OCI-M1 (cell line): ENCODE measurements at regions not wholly inside any gene's neighbourhood (a gene's known extent, or its start where the extent isn't known, plus 50 kb on each side); places are given as distances from the start of the nearest gene placed in this dataset.
"Not testable (repeated sequence)": the region's sequence is repeated elsewhere in the genome, so short reads cannot be mapped to it uniquely, and the experiment has no call there.

Experiments
- DNase-seq: peaks from one replicate; lab custom pipeline; 2025; lab: John Stamatoyannopoulos, UW

DNA sequence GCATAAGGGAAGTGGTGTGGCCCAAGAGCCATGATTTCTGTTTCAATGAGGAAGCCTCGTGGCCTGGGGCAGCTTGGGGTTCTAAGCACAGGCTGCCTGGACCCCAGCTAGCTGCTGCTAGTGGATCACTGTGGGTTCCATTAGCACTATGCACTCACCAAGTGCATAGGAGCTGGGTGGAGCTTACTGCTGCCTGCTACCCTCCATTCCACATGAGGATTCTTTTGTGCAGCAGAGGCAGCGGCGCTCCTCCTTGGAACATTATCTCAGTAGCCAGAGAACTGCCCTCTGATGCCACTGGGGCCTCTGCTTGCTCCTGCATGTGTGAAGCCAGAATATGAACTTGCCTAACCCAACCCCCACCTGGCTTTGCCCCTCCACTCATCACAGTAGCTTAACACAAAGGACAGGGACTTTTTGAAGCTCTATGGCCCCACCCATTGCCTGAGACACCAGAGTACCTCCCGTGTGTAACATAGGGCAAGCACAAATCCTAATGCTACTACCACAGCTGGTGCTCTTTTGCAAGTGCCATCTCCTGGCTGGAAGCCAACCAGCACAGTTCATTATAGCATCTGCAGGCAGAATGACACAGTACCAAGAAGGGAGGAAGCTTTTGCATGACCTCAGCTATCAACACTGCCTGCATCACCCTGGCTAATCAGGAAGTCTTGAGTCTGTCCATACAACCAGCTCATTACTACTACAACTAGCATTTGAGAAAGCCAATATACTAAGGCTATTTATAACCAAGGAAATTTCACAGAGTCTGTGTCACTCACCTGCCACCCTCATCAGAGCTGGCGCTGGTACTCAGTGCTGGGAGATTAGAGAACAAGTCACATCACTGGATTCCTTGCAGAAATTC is 297.0 kb upstream of the GULP1 start:
- DNase-seq = peak; percentile 5

DNA sequence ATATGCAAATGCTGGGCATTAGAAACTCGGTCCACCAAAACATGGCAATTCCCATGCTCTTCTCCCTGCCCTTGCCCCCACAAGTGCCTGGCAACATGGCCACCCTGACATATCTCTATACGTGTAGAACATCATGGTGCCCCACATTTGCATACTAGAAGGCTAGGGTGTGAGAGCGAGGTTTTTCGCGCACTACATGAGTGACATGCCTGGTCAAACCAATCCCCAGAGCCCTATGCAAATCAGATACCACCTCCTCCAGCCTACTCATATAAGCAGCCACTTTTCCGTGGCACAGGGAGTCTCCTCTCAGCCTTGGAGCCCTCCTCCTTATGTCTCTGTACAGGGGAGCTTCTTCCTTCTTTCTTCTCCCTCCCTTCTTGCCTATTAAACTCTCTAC is 296.1 kb upstream of the GULP1 start:
- DNase-seq = no peak

DNA sequence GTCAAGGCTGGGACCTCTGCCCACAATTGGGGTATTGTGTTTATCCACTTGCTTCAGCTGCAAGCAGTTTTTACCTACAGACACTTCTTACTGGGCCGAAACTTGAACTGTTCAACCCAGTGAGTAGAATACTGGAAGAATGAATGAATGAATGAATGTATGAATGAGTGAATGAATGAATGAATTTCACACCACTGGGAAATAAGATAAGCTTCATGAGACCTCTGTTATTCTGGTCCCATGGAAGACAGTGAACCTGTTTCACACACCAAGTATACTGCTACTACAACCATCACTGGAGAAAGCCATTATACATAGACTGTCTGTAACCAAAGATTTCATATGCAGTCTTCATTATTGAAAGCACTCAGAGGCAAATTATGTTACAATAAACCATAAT is 295.0 kb upstream of the GULP1 start:
- DNase-seq = no peak

DNA sequence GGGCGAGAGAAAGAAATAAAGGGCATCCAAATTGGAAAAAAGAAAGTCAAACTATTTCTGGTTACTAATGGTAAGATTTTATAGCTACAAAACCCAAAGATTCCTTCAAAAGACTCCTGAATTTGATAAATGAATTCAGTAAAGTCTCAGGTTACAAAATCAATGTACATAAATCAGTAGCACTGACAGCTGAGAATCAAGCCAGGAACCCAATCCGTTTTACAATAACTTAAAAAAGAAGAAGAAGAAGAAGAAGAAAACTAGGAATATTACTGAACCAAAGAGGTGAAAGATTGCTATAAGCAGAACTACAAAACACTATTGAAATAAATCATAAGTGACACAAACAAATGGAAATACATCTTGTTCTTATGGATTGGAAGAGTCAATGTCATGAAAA is 291.5 kb upstream of the GULP1 start:
- DNase-seq = no peak

DNA sequence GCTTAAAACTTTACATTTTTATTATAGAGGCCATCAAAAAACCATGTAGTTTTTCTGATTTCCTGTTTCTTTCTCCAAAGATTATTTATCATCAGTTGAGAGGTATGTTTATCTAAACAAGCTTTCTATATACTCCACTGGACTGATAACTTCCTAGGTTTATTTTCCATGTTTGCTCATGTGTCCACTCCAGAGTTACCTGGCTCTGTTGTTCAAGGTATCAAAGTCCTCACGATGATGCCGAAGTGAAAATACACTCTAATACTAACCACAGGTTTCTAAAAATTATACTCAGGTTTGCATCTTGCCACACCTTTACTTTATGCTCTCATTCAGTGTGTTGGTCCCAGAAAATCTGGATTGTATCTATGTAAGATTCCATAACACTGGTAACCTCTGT is 287.9 kb upstream of the GULP1 start:
- no peak for DNase-seq

DNA sequence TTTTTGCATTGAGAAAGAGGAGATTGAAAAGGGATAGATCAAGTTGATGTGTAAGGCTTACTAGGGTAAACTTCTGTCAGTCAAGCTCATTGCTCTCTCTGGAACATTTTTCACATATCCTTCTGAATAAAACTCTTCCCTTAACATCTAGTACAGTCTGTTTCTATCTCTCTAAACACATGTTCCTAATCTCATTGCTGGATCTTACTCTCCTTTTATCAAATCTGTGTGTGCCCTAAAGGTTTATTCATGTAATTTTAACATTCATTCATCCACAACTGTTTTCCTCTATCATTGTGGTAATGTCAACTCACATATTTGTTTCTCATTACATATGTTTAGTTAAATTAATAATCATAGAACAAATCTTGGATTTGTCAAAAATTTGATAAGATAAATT is 277.9 kb upstream of the GULP1 start:
- DNase-seq = no peak

DNA sequence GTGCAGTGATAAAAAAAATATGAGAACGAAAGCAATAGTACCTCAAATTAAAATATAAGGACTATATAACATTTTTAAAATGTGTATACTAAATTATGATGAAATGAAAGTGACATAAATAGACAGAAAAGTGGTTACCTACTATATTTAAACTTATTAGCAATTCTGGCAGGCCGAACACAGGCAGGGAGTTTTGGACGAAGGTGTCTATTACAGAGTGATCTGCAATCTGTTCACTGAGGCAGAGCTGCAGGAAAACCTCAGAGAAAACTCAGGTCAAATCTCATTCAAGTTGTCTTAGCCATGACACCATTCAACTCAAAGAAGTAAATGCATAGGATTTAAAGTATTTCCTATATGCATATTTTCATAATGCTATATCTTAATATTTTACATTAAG is 274.8 kb upstream of the GULP1 start:
- no peak for DNase-seq

DNA sequence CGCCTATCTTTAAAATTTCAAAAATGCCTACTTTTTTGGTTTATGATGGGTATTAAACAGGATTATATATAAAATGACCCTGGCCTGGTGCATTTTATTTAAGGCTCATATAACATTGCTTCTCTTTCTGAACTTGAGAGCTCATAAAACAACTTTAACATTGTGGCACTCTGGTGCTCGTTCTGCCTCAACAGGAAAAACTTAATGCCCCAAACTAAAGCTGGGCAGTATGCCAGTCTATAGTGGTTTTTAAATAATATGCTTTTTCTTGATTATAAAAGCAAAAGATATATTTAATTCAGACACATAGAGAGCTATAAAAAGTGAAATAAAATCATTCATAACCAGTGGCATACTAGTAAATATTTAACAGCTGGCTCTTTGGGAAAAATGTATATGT is 269.3 kb upstream of the GULP1 start:
- no peak for DNase-seq

DNA sequence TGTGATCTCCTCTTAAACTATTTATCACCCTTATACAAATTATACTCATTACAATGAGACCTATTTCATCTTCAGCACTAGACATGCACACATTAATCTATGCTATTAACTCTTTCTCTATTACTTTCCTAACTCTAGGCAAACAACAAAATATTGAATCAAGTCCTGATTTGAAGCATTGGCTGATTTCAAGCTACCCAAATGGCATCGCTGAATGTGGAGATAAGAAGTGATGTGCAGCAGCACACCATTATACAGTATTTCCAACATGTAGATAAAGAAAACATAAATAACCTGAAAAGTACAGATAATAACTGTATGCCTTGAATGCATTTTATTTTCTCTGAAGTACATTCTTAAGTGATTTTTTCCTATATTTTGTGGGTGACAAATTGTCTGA is 268.6 kb upstream of the GULP1 start:
- DNase-seq = no peak

DNA sequence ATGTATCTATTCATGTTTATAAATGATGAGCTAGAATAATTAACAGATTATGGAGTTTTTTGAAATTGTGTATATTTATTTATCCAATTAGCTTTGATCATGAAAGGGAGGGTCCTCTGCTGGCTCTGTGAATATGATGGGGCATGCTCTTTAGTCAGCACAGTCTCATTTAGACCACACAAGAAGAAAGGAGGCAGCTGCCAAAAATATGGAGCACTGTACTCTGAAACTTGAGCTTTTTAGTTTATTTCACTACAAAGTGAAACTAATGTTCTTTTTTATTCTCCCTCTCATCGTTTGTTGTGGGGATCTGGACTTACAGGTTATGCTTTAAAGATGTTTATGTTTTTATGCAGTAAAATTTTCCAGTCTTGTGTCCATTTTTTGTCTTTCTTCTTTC is 266.9 kb upstream of the GULP1 start:
- no peak for DNase-seq

DNA sequence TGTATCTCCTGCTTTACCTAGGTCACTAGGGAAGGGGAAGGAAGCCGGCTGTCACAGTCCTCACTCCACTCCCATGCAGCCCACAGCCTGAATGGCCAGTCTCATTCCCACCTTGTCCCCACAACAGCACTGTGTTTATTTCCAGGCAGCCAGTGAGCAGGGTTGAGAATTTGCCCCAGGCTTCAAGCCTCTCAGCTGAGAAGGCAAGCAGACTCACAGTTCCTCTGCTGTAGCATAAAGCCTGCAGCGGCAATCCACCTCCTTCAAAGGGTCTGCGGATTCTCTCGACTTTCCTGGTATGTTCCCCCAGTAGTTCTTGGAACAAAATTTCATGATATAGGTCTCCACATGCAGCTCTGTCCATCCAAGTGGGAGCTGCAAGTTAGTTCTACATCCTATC is 262.9 kb upstream of the GULP1 start:
- DNase-seq = no peak

DNA sequence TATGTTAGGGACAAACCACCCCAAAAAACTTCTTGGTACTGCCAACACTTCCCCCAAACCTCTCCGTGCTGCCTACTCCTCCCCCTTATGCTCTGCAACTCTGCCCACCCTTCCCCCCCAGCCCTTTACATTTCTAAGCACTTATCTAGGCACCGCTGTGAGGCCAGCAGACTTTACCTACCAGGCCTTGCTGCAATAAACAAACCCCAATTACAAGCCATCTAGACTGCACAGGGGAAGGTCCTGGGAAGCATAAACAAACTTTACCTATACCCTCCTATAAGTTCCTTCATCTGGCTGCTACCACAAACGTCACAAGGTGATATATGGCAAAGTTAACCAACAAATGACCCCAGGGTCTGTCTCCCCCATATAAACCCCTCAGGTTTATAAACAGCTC is 259.4 kb upstream of the GULP1 start:
- DNase-seq = no peak

DNA sequence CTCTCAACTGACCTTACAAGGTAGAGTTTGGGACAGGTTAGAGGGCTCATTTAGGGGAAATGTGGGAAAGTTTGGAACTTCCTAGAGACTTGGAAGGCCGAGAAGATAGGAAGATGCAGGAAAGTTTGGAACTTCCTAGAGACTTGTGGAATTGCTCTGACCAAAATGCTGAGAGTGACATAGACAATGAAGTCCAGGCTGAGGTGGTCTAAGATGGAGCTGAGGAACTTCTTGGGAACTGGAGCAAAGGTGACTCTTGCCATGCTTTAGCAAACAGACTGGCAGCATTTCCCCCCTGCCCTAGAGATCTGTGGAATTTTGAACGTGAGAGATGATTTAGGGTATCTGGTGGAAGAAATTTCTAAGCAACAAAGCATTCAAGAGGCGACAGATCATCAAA is 258.9 kb upstream of the GULP1 start:
- DNase-seq = no peak

DNA sequence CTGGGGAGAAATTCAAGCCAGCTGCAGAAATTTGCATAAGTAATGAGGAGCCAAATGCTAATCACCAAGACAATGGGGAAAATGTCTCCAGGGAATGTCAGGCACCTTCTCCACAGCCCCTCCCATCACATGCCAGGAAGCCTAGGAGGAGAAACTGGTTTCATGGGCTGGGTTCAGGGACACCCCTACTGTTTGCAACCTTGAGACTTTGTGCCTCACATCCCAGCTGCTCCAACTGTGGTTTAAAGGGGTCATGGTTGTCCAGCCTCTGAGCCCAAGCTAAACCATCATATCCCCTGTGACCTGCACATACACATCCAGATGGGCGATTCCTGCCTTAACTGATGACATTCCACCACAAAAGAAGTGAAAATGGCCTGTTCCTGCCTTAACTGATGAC is 258.4 kb upstream of the GULP1 start:
- DNase-seq = not testable (repeated sequence)

DNA sequence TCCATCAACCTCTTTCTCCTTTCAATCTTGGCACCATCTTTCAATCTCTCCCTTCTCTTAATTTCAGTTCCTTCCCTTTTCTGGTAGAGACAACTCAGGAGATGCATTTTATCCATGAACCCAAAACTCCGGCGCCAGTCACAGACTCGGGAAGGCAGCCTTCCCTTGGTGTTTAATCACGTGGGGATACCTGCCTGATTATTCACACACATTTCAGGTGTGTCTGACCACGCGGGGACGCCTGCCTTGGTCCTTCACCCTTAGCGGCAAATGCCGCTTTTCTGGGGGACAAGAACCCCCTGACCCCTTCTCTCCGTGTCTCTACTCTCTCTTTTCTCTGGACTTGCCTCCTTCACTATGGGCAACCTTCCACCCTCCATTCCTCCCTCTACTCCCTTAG is 257.6 kb upstream of the GULP1 start:
- DNase-seq = not testable (repeated sequence)

DNA sequence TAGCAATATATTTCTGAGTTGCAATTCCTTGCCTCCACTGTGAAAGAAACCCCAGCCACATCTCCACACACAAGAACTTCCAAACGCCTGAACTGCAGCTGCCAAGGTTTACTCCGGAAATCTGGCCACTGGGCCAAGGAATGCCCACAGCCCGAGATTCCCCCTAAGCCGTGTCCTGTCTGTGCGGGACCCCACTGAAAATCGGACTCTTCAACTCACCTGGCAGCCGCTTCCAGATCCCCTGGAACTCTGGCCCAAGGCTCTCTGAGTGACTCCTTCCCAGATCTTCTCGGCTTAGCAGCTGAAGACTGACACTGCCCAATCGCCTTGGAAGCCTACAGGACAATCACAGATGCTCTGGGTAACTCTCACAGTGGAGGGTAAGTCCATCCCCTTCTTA is 256.3 kb upstream of the GULP1 start:
- not testable (repeated sequence) for DNase-seq

DNA sequence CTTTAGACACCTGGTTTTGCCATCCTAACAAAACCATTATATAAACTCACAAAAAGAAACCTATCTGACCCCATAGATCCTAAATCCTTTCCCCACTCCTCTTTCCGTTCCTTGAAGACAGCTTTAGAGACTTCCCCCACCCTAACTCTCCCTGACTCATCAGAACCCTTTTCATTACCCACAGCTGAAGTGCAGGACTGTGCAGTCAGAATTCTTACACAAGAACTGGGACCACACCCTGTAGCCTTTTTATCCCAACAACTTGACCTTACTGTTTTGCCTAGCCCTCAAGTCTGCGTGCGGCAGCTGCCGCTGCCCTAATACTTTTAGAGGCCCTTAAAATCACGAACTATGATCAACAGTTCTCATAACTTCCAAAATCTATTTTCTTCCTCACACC is 254.9 kb upstream of the GULP1 start:
- not testable (repeated sequence) for DNase-seq

DNA sequence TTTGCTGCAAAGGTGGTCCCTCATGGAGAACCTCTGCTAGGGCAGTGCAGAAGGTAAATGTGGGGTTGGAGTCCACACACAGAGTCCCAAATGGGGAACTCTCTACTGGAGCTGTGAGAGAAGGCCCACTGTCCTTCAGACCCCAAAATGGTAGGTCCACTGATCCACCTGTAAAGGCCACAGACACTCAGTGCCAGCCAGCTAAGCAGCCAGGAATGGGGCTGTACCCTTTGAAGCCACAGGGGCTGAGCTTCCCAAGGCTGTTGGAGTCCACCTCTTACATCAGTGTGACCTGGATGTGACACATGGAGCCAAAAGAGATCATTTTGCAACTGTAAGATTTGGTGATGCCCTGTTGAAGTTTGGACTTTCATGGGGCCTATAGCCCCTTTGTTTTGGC is 252.4 kb upstream of the GULP1 start:
- no peak for DNase-seq

DNA sequence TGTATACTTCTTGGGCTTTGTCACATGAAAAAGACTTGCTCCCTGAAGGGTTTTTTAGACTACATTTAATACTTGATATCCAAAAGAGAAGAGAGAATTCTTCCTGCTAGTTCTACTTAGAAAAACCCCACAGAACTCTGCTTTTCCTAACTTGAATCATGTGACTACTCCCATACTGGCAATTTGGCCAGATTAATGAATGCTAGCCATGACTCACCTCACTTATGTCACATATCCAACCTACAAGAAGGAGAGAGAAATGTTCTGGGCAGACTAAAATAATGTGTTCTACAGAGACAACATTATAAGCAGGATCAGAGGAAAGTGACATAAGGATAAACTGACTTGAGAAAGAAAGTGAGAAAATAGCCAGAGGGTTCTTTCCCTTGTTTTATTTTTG is 249.3 kb upstream of the GULP1 start:
- DNase-seq = peak; percentile 10

DNA sequence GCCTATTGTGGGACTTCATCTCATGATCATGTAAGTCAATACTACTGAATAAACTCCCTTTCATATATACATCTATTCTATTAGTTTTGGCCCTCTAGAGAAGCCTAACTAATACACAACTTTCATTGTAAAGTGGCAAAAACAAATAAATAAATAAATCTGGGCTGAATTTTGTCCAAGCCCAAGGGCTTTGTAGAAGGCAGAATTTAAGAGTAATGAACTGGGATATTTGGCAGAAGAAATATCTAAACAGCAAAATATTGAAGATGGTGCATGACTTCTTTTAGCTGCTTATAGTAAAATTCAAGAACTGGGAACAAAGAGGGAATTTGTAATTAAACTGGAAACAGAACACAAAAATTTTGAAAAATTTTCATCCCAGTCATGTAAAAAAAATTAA is 246.7 kb upstream of the GULP1 start:
- no peak for DNase-seq

DNA sequence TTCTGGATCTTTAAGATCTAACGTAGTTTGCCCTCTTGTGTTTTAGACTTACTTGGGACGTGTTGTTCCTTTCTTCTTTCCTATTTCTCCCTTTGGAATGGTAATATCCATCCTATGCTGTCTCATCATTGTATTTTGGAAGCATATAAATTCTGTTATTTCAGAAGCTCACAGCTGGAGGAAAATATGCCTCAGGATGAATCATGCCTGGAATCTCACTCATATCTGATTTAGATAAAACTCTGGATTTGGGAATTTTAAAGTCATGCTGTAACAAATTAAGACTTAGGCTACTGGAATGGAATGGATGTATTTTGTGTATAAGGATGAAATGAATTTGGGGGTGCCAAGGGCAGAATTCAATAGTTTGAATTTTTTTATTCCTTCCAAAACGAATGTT is 245.2 kb upstream of the GULP1 start:
- no peak for DNase-seq

DNA sequence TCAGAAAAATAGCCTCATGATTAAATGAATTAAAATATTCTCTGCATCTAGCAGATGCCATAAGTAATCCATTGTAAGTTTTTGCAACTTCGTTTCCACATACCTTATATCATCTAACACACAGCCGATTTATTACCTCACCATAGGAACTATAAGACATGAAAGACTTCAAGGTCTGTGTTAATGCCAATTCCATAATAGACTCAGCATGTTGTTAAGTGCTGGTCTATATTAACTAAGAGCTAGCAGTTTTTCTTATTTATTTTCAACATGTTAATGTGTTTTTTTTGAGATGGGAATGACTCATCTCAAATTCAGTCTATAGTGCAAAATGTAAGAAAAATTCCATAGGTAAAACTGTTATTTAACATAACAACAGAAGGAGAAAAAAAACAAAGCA is 243.9 kb upstream of the GULP1 start:
- no peak for DNase-seq

DNA sequence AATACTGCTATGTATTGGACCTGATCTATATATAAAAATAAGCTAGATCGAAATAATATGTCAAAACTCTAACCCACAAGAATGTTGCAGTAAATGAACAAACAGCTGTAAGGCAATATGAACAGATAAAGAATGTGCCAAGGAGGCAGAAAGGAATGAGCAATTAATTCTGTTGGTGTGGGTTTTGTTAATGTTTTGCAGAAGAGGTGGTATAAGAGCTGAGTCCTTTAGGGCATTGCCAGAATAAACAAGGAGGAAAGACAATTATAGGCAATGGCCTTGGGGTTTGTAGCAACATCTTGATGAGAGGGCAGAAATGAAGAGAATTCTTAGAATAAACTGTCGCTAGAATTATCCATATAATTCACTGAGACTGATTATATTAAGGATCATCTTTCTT is 240.9 kb upstream of the GULP1 start:
- DNase-seq = peak; percentile 30

DNA sequence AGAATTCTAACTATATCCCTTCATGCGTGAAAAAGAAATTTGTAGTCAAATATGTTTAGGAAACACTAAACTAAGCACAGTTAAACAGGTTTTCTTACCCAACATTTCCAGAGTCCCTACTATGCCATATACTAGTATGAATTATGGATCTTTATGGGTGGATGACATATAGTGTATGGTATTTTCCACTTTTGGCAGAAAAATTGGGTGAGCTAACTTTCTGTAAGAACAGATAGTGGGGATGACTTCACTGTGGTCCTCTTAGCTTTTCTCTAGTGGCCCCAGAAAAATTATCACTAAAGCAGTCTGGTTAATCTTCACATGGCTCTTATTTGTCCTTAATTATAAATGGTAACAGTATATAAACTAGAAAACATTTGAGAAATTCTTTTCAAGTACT is 240.0 kb upstream of the GULP1 start:
- no peak for DNase-seq
